Stomach smooth muscle (tissue), 2 donors: ENCODE measurements at regions not wholly inside any gene's neighbourhood (a gene's known extent, or its start where the extent isn't known, plus 50 kb on each side); places are given as distances from the start of the nearest gene placed in this dataset.

ENCODE experiments used
- H3K27ac ChIP-seq: one replicate; pipeline ENCODE4 v1.7.0; 2013; ENCODE audit warnings: mild to moderate bottlenecking, low read length, inconsistent platforms
- H3K27me3 ChIP-seq, 2 donors: one replicate each; pipeline ENCODE4 v1.7.0; 2013; ENCODE audit warnings: low read length in 2 of 2; ENCODE audit not compliant: insufficient read depth in 2 of 2, control insufficient read depth in 1 of 2
- H3K36me3 ChIP-seq, 2 donors: one replicate each; pipeline ENCODE4 v1.7.0; 2013; ENCODE audit warnings: low read length in 2 of 2; ENCODE audit not compliant: control insufficient read depth in 2 of 2, insufficient read depth in 2 of 2
- H3K4me1 ChIP-seq: one replicate; pipeline ENCODE4 v1.7.0; 2013; ENCODE audit warnings: low read length; ENCODE audit not compliant: control insufficient read depth, insufficient read depth
- H3K4me3 ChIP-seq, 2 donors: one replicate each; pipeline ENCODE4 v1.7.0; 2013; ENCODE audit warnings: low read length in 2 of 2
- H3K9ac ChIP-seq, 2 donors: one replicate each; pipeline ENCODE4 v1.7.0; 2013; ENCODE audit warnings: low read length in 2 of 2, mild to moderate bottlenecking in 1 of 2
- H3K9me3 ChIP-seq, 2 donors: one replicate each; pipeline ENCODE4 v1.7.0; 2013; ENCODE audit warnings: low read length in 2 of 2; ENCODE audit not compliant: control insufficient read depth in 2 of 2
- donor health status: healthy.
- donor health status: Pancreatic carcinoma.

GRCh38 chr14:87879389-87879788, 113.6 kb downstream of the GALC start:
- Histone ChIP-seq H3K27ac (no peak overlapping the region), H3K9ac (no peak overlapping the region), H3K4me3 (no peak overlapping the region), H3K4me1 (no peaks in the 10 kb centered on the region), H3K27me3 (peaks cover 0 to 3% of the 10 kb centered on the region in 2 donors), H3K9me3 (peaks cover 0 to 3% of the 10 kb centered on the region in 2 donors), H3K36me3 (no peaks in the 10 kb centered on the region)

- no peak overlapping the region for H3K27ac ChIP-seq
- H3K36me3 ChIP-seq, result no peaks in the 10 kb centered on the region
- H3K4me1 ChIP-seq, result no peaks in the 10 kb centered on the region
- H3K4me3 ChIP-seq, result no peak overlapping the region
- peaks cover 0 to 3% of the 10 kb centered on the region in 2 donors for H3K27me3 ChIP-seq
- H3K9me3 ChIP-seq, result peaks cover 0 to 3% of the 10 kb centered on the region in 2 donors
- no peak overlapping the region for H3K9ac ChIP-seq
Observed at GRCh38 chr14:87878959-87879358, 114.0 kb downstream of the GALC start.

GRCh38 chr14:87877877-87878276, 115.1 kb downstream of the GALC start:
- Histone ChIP-seq H3K4me3 (no peak overlapping the region), H3K9me3 (peaks cover 0 to 3% of the 10 kb centered on the region in 2 donors), H3K4me1 (no peaks in the 10 kb centered on the region), H3K36me3 (no peaks in the 10 kb centered on the region), H3K9ac (no peak overlapping the region), H3K27me3 (peaks cover 0 to 3% of the 10 kb centered on the region in 2 donors), H3K27ac (no peak overlapping the region)

GRCh38 chr14:87874676-87875075, 118.3 kb downstream of the GALC start:
- Histone ChIP-seq H3K9ac (no peak overlapping the region), H3K4me3 (no peak overlapping the region), H3K36me3 (no peaks in the 10 kb centered on the region), H3K27me3 (peaks cover 0 to 3% of the 10 kb centered on the region in 2 donors), H3K9me3 (peaks cover 0 to 3% of the 10 kb centered on the region in 2 donors), H3K4me1 (no peaks in the 10 kb centered on the region), H3K27ac (no peak overlapping the region)

GRCh38 chr14:87873741-87874140, 119.2 kb downstream of the GALC start:
- no peak overlapping the region for H3K4me3 ChIP-seq
- H3K36me3 ChIP-seq, result no peaks in the 10 kb centered on the region
- no peak overlapping the region for H3K27ac ChIP-seq
- H3K4me1 ChIP-seq, result no peaks in the 10 kb centered on the region
- no peak overlapping the region for H3K9ac ChIP-seq
- H3K9me3 ChIP-seq, result no peaks in the 10 kb centered on the region
- H3K27me3 ChIP-seq, result peaks cover 0 to 3% of the 10 kb centered on the region in 2 donors

- Histone ChIP-seq H3K4me3 (no peak overlapping the region), H3K27ac (no peak overlapping the region), H3K27me3 (peaks cover 0 to 3% of the 10 kb centered on the region in 2 donors), H3K4me1 (no peaks in the 10 kb centered on the region), H3K9ac (no peak overlapping the region), H3K9me3 (peaks cover 0 to 2% of the 10 kb centered on the region in 2 donors), H3K36me3 (no peaks in the 10 kb centered on the region)
Observed at GRCh38 chr14:87869619-87870583, 123.1 kb downstream of the GALC start.

- Histone ChIP-seq H3K4me1 (no peaks in the 10 kb centered on the region), H3K4me3 (no peak overlapping the region), H3K27me3 (no peaks in the 10 kb centered on the region), H3K9ac (no peak overlapping the region), H3K36me3 (no peaks in the 10 kb centered on the region), H3K9me3 (peaks cover 0 to 2% of the 10 kb centered on the region in 2 donors), H3K27ac (no peak overlapping the region)
Observed at GRCh38 chr14:87868920-87869319, 124.1 kb downstream of the GALC start.

- Histone ChIP-seq H3K36me3 (no peaks in the 10 kb centered on the region), H3K9ac (no peak overlapping the region), H3K27me3 (no peaks in the 10 kb centered on the region), H3K27ac (no peak overlapping the region), H3K4me1 (no peaks in the 10 kb centered on the region), H3K4me3 (no peak overlapping the region), H3K9me3 (peaks cover 0 to 2% of the 10 kb centered on the region in 2 donors)
Observed at GRCh38 chr14:87866116-87866515, 126.9 kb downstream of the GALC start.

- Histone ChIP-seq H3K9ac (no peak overlapping the region), H3K9me3 (peaks cover 2 to 6% of the 10 kb centered on the region in 2 donors), H3K36me3 (no peaks in the 10 kb centered on the region), H3K4me3 (no peak overlapping the region), H3K4me1 (no peaks in the 10 kb centered on the region), H3K27ac (no peak overlapping the region), H3K27me3 (no peaks in the 10 kb centered on the region)
Observed at GRCh38 chr14:87864356-87865270, 128.4 kb downstream of the GALC start.

GRCh38 chr14:87863047-87863446, 129.9 kb downstream of the GALC start:
- H3K4me3 ChIP-seq, result no peak overlapping the region
- peaks cover 2 to 6% of the 10 kb centered on the region in 2 donors for H3K9me3 ChIP-seq
- H3K27me3 ChIP-seq, result no peaks in the 10 kb centered on the region
- H3K4me1 ChIP-seq, result no peaks in the 10 kb centered on the region
- no peaks in the 10 kb centered on the region for H3K36me3 ChIP-seq
- H3K9ac ChIP-seq, result no peak overlapping the region
- H3K27ac ChIP-seq, result no peak overlapping the region
